WTC11 (cell line): ENCODE measurements at regions not wholly inside any gene's neighbourhood (a gene's known extent, or its start where the extent isn't known, plus 50 kb on each side); places are given as distances from the start of the nearest gene placed in this dataset.

Experiments
- ATAC-seq: fragments of 200-7000 bp; cut with Tn5 transposase; 2 replicates; pipeline ENCODE4 v1.10.0; 2021; ENCODE audit warnings: mild to moderate bottlenecking, moderate library complexity
- CTCF ChIA-PET: fragments of 300-600 bp; sonication (Branson Sonifier 250); formaldehyde crosslinking; loops from one replicate; lab custom pipeline; 2021; ENCODE audit warnings: antibody characterized with exemption; lab: Charles Lee
- POLR2A ChIA-PET: fragments of 350-600 bp; sonication (Branson Sonifier 250); formaldehyde crosslinking; loops from one replicate; lab custom pipeline; 2021; ENCODE audit warnings: antibody characterized with exemption; lab: Charles Lee
- DNase-seq: peaks from one replicate; pipeline ENCODE4 v3.0.0; 2021; ENCODE audit warnings: low spot score
- H3K27ac Mint-ChIP-seq: 2 replicates; pipeline ENCODE4 v1.8.0; 2021; ENCODE audit warnings: mixed read lengths
- H3K27me3 Mint-ChIP-seq: 2 replicates; pipeline ENCODE4 v1.8.0; 2021; ENCODE audit warnings: low read depth, mild to moderate bottlenecking, moderate library complexity, mixed read lengths
- H3K36me3 Mint-ChIP-seq: 2 replicates; pipeline ENCODE4 v1.8.0; 2021; ENCODE audit warnings: mixed read lengths
- H3K4me1 Mint-ChIP-seq: 2 replicates; pipeline ENCODE4 v1.8.0; 2022; ENCODE audit warnings: mixed read lengths
- H3K4me3 Mint-ChIP-seq: 2 replicates; pipeline ENCODE4 v1.8.0; 2021; ENCODE audit warnings: mild to moderate bottlenecking, moderate library complexity, mixed read lengths
- H3K9me3 Mint-ChIP-seq: 2 replicates; pipeline ENCODE4 v1.8.0; 2021; ENCODE audit warnings: mixed read lengths
- AFF4 ChIP-seq: sonication (generic); formaldehyde crosslinking; IDR thresholded peaks from 2 replicates; pipeline ENCODE4 v1.8.1; 2023; ENCODE audit warnings: mild to moderate bottlenecking, missing genetic modification reagents, borderline replicate concordance
- ATF3 ChIP-seq: sonication (generic); formaldehyde crosslinking; conservative IDR thresholded peaks from 2 replicates; pipeline ENCODE4 v1.8.1; 2022; ENCODE audit warnings: mild to moderate bottlenecking, missing genetic modification reagents
- CREB1 ChIP-seq: sonication (generic); formaldehyde crosslinking; IDR thresholded peaks from 2 replicates; pipeline ENCODE4 v1.8.0; 2023; ENCODE audit warnings: mild to moderate bottlenecking, missing genetic modification reagents
- E2F4 ChIP-seq: sonication (generic); formaldehyde crosslinking; IDR thresholded peaks from 2 replicates; pipeline ENCODE4 v1.8.1; 2022; ENCODE audit warnings: low read depth, mild to moderate bottlenecking, moderate library complexity, missing genetic modification reagents, borderline replicate concordance
- E2F5 ChIP-seq: sonication (generic); formaldehyde crosslinking; IDR thresholded peaks from 2 replicates; pipeline ENCODE4 v1.8.1; 2022; ENCODE audit warnings: mild to moderate bottlenecking, moderate library complexity, missing genetic modification reagents
- ELF4 ChIP-seq: sonication (generic); formaldehyde crosslinking; IDR thresholded peaks from 2 replicates; pipeline ENCODE4 v1.8.1; 2022; ENCODE audit warnings: low read depth, mild to moderate bottlenecking, moderate library complexity, missing genetic modification reagents
- EMX1 ChIP-seq: fragments of 250-450 bp; sonication (Bioruptor Pico); IDR thresholded peaks from 2 replicates; pipeline ENCODE4 v1.8.0; 2021; ENCODE audit warnings: mild to moderate bottlenecking
- ESRRA ChIP-seq: sonication (generic); formaldehyde crosslinking; IDR thresholded peaks from 2 replicates; pipeline ENCODE4 v1.8.1; 2022; ENCODE audit warnings: mild to moderate bottlenecking, missing genetic modification reagents, borderline replicate concordance
- GRHL2 ChIP-seq: fragments of 250-450 bp; sonication (Bioruptor Pico); IDR thresholded peaks from 2 replicates; pipeline ENCODE4 v1.8.0; 2022; ENCODE audit warnings: mild to moderate bottlenecking, moderate library complexity; ENCODE audit not compliant: insufficient replicate concordance, severe bottlenecking
- HMGA2 ChIP-seq: fragments of 250-450 bp; sonication (Bioruptor Pico); IDR thresholded peaks from 2 replicates; pipeline ENCODE4 v1.4.0; 2021; ENCODE audit warnings: mild to moderate bottlenecking, moderate library complexity
- IRF2 ChIP-seq: sonication (generic); formaldehyde crosslinking; IDR thresholded peaks from 2 replicates; pipeline ENCODE4 v1.8.0; 2022; ENCODE audit warnings: low read depth, missing genetic modification reagents, borderline replicate concordance
- JAZF1 ChIP-seq: fragments of 250-450 bp; sonication (Bioruptor Pico); IDR thresholded peaks from 2 replicates; pipeline ENCODE4 v1.9.0; 2021; ENCODE audit warnings: moderate library complexity, mild to moderate bottlenecking, inconsistent platforms
- KAT7 ChIP-seq: sonication (generic); formaldehyde crosslinking; IDR thresholded peaks from 2 replicates; pipeline ENCODE4 v1.8.1; 2023; ENCODE audit warnings: missing genetic modification reagents, mild to moderate bottlenecking, borderline replicate concordance
- MAX ChIP-seq: sonication (generic); formaldehyde crosslinking; IDR thresholded peaks from 2 replicates; pipeline ENCODE4 v1.8.0; 2022; ENCODE audit warnings: mild to moderate bottlenecking, missing genetic modification reagents
- MXD4 ChIP-seq: fragments of 250-450 bp; sonication (Bioruptor Pico); IDR thresholded peaks from 2 replicates; pipeline ENCODE4 v1.8.0; 2021; ENCODE audit warnings: mild to moderate bottlenecking, moderate library complexity, borderline replicate concordance
- NFATC4 ChIP-seq: fragments of 250-450 bp; sonication (Bioruptor Pico); IDR thresholded peaks from 2 replicates; pipeline ENCODE4 v1.9.0; 2021; ENCODE audit warnings: mild to moderate bottlenecking
- NFE2L1 ChIP-seq: sonication (generic); formaldehyde crosslinking; IDR thresholded peaks from 2 replicates; pipeline ENCODE4 v1.8.1; 2023; ENCODE audit warnings: missing genetic modification reagents
- OVOL2 ChIP-seq: fragments of 250-450 bp; sonication (Bioruptor Pico); IDR thresholded peaks from 2 replicates; pipeline ENCODE4 v1.9.0; 2021; ENCODE audit warnings: mild to moderate bottlenecking, borderline replicate concordance
- PREB ChIP-seq: sonication (generic); formaldehyde crosslinking; IDR thresholded peaks from 2 replicates; pipeline ENCODE4 v1.8.1; 2022; ENCODE audit warnings: mild to moderate bottlenecking, missing genetic modification reagents, moderate library complexity, borderline replicate concordance
- PRRX2 ChIP-seq: fragments of 250-450 bp; sonication (Bioruptor Pico); IDR thresholded peaks from 2 replicates; pipeline ENCODE4 v1.8.0; 2021; ENCODE audit warnings: mild to moderate bottlenecking
- SP1 ChIP-seq: sonication (generic); formaldehyde crosslinking; conservative IDR thresholded peaks from 2 replicates; pipeline ENCODE4 v1.8.1; 2022; ENCODE audit warnings: missing genetic modification reagents
- TEAD1 ChIP-seq: sonication (generic); formaldehyde crosslinking; IDR thresholded peaks from 2 replicates; pipeline ENCODE4 v1.8.0; 2022; ENCODE audit warnings: mild to moderate bottlenecking, missing genetic modification reagents
- TEAD4 ChIP-seq: sonication (generic); formaldehyde crosslinking; IDR thresholded peaks from 2 replicates; pipeline ENCODE4 v1.8.0; 2022; ENCODE audit warnings: mild to moderate bottlenecking, missing genetic modification reagents
- ZNF138 ChIP-seq: sonication (generic); formaldehyde crosslinking; conservative IDR thresholded peaks from 2 replicates; pipeline ENCODE4 v1.8.1; 2022; ENCODE audit warnings: mild to moderate bottlenecking, moderate library complexity, missing genetic modification reagents
- ZNF317 ChIP-seq: sonication (generic); formaldehyde crosslinking; IDR thresholded peaks from 2 replicates; pipeline ENCODE4 v1.8.1; 2023; ENCODE audit warnings: low read depth, mild to moderate bottlenecking, moderate library complexity, missing genetic modification reagents, borderline replicate concordance
- ZNF416 ChIP-seq: fragments of 250-450 bp; sonication (Bioruptor Pico); IDR thresholded peaks from 2 replicates; pipeline ENCODE4 v1.9.0; 2021; ENCODE audit warnings: mild to moderate bottlenecking, inconsistent platforms
- ZNF423 ChIP-seq: fragments of 250-450 bp; sonication (Bioruptor Pico); IDR thresholded peaks from 2 replicates; pipeline ENCODE4 v2.1.2; 2022; ENCODE audit warnings: mild to moderate bottlenecking, moderate library complexity
- ZNF512 ChIP-seq: sonication (generic); formaldehyde crosslinking; IDR thresholded peaks from 2 replicates; pipeline ENCODE4 v1.8.1; 2022; ENCODE audit warnings: missing genetic modification reagents, borderline replicate concordance
- ZNF671 ChIP-seq: fragments of 250-450 bp; sonication (Bioruptor Pico); IDR thresholded peaks from 2 replicates; pipeline ENCODE4 v1.8.0; 2021; ENCODE audit warnings: mild to moderate bottlenecking

- H3K27me3 Mint-ChIP-seq, result peaks cover 10% of the 10 kb centered on the region
- H3K9me3 Mint-ChIP-seq, result peaks cover 11% of the 10 kb centered on the region
- ChIA-PET CTCF (no interaction called here), POLR2A (no interaction called here)
- H3K27ac Mint-ChIP-seq, result no peak overlapping the region
- H3K36me3 Mint-ChIP-seq, result no peaks in the 10 kb centered on the region
- no peak for DNase-seq
- TF ChIP-seq ZNF671 (CRISPR knock-in tag) (no peak), PRRX2 (no peak), IRF2 (no peak), HMGA2 (CRISPR knock-in tag) (no peak), KAT7 (CRISPR knock-in tag) (no peak), E2F4 (no peak), TEAD1 (CRISPR knock-in tag) (no peak), ZNF423 (CRISPR knock-in tag) (no peak), MAX (no peak), TEAD4 (CRISPR knock-in tag) (no peak), ZNF512 (CRISPR knock-in tag) (no peak), ZNF317 (no peak), ESRRA (CRISPR knock-in tag) (no peak), ELF4 (CRISPR knock-in tag) (no peak)
- no peak for ATAC-seq
- H3K4me1 Mint-ChIP-seq, result peaks cover 20% of the 10 kb centered on the region
- no peak overlapping the region for H3K4me3 Mint-ChIP-seq
Observed at GRCh38 chr10:35998026-35998425, 355.9 kb upstream of the FZD8 start.

- H3K27me3 Mint-ChIP-seq, result peaks cover 10% of the 10 kb centered on the region
- POLR2A ChIA-PET, result no interaction called here
- no peaks in the 10 kb centered on the region for H3K36me3 Mint-ChIP-seq
- DNase-seq, result no peak
- CTCF ChIA-PET, result no interaction called here
- H3K4me1 Mint-ChIP-seq, result peaks cover 20% of the 10 kb centered on the region
- no peak overlapping the region for H3K4me3 Mint-ChIP-seq
- ATAC-seq, result peak; percentile 56
- no peak overlapping the region for H3K27ac Mint-ChIP-seq
- peaks cover 2% of the 10 kb centered on the region for H3K9me3 Mint-ChIP-seq
- TF ChIP-seq EMX1 (CRISPR knock-in tag) (no peak), AFF4 (CRISPR knock-in tag) (no peak), JAZF1 (no peak), E2F5 (CRISPR knock-in tag) (no peak), KAT7 (CRISPR knock-in tag) (no peak), ZNF416 (CRISPR knock-in tag) (no peak), MXD4 (CRISPR knock-in tag) (no peak), SP1 (CRISPR knock-in tag) (no peak), TEAD1 (CRISPR knock-in tag) (no peak), NFATC4 (CRISPR knock-in tag) (no peak), NFE2L1 (CRISPR knock-in tag) (no peak), ATF3 (no peak), GRHL2 (no peak), PREB (CRISPR knock-in tag) (no peak), OVOL2 (CRISPR knock-in tag) (no peak), CREB1 (no peak), ZNF138 (CRISPR knock-in tag) (no peak)
Observed at GRCh38 chr10:35995485-35995884, 353.4 kb upstream of the FZD8 start.
